H1 (cell line): ENCODE measurements at regions not wholly inside any gene's neighbourhood (a gene's known extent, or its start where the extent isn't known, plus 50 kb on each side); places are given as distances from the start of the nearest gene placed in this dataset.

Source experiments
- CTCF ChIA-PET: fragments of 300-600 bp; sonication (Branson Sonifier 250); formaldehyde crosslinking; loops from one replicate; lab custom pipeline; 2021; ENCODE audit not compliant: partially characterized antibody; lab: Charles Lee
- POLR2A ChIA-PET: fragments of 300-600 bp; sonication (Branson Sonifier 250); formaldehyde crosslinking; loops from one replicate; lab custom pipeline; 2021; ENCODE audit warnings: inconsistent platforms; ENCODE audit not compliant: partially characterized antibody; lab: Charles Lee
- DNase-seq, 2 experiments: peaks; one replicate each; pipeline versions ENCODE4 v3.0.0 to v3.0.0-alpha.2; 2010 to 2022; ENCODE audit warnings: low spot score in 2 of 2, low read depth in 1 of 2, mixed read lengths in 1 of 2
- FAIRE-seq: peaks from 2 replicates; lab custom pipeline; 2011; peaks lifted over from hg19 to GRCh38; lab: Jason Lieb, UNC
- H2AFZ ChIP-seq: 2 replicates; pipeline ENCODE4 v1.8.1; 2012; ENCODE audit warnings: low read length, inconsistent platforms
- H2AK5ac ChIP-seq: 2 replicates; pipeline ENCODE4 v1.6.1; 2013; ENCODE audit warnings: low read depth, low read length
- H2BK120ac ChIP-seq: replicated peaks from 2 replicates; pipeline ENCODE3; 2013; ENCODE audit warnings: low read depth, low read length, inconsistent platforms
- H2BK12ac ChIP-seq: 2 replicates; pipeline ENCODE4 v1.6.1; 2013; ENCODE audit warnings: low read depth, low read length
- H2BK15ac ChIP-seq: 2 replicates; pipeline ENCODE4 v1.6.1; 2013; ENCODE audit warnings: low read length
- H2BK20ac ChIP-seq: 2 replicates; pipeline ENCODE4 v1.6.1; 2013; ENCODE audit warnings: low read length
- H2BK5ac ChIP-seq: 2 replicates; pipeline ENCODE4 v1.6.1; 2013; ENCODE audit warnings: low read depth, low read length
- H3K14ac ChIP-seq: 2 replicates; pipeline ENCODE4 v1.6.1; 2013; ENCODE audit warnings: inconsistent platforms; ENCODE audit not compliant: insufficient read length
- H3K18ac ChIP-seq: 2 replicates; pipeline ENCODE4 v1.6.1; 2013; ENCODE audit warnings: low read length; ENCODE audit errors: extremely low read depth
- H3K23ac ChIP-seq: 2 replicates; pipeline ENCODE4 v1.6.1; 2013; ENCODE audit warnings: inconsistent platforms; ENCODE audit not compliant: insufficient read length
- H3K23me2 ChIP-seq: 2 replicates; pipeline ENCODE4 v1.6.1; 2013; ENCODE audit warnings: low read depth, low read length
- H3K27ac ChIP-seq: 2 replicates; pipeline ENCODE4 v1.6.1; 2011; ENCODE audit warnings: low read depth, low read length, inconsistent platforms
- H3K27me3 ChIP-seq, 4 experiments: replicated peaks in 1 of 4; 1 replicate in 1 of 4; 2 replicates in 3 of 4; pipeline versions ENCODE4 v1.6.1 to v1.8.1; 2011 to 2013; ENCODE audit warnings: low read length in 3 of 4, mild to moderate bottlenecking in 3 of 4, inconsistent platforms in 2 of 4, mixed read lengths in 2 of 4, moderate library complexity in 1 of 4; ENCODE audit not compliant: control insufficient read depth in 3 of 4, insufficient read depth in 3 of 4; ENCODE audit errors: extremely low read depth in 1 of 4
- H3K36me3 ChIP-seq, 4 experiments: 2 replicates each; pipeline versions ENCODE4 v1.6.1 to v1.8.1; 2011 to 2013; ENCODE audit warnings: mild to moderate bottlenecking in 4 of 4, low read length in 3 of 4, moderate library complexity in 2 of 4, control low read depth in 1 of 4, inconsistent platforms in 1 of 4; ENCODE audit not compliant: insufficient read depth in 4 of 4, control insufficient read depth in 2 of 4
- H3K4ac ChIP-seq: replicated peaks from 2 replicates; pipeline ENCODE3; 2013; ENCODE audit warnings: low read length, low read depth, mixed read lengths, inconsistent platforms; ENCODE audit not compliant: insufficient read length
- H3K4me1 ChIP-seq, 4 experiments: replicated peaks in 1 of 4; 1 replicate in 1 of 4; 2 replicates in 3 of 4; pipeline versions ENCODE4 v1.6.1 to v1.8.1; 2011 to 2013; ENCODE audit warnings: low read length in 3 of 4, inconsistent platforms in 2 of 4, mixed read lengths in 1 of 4; ENCODE audit not compliant: insufficient read depth in 4 of 4, control insufficient read depth in 3 of 4
- H3K4me2 ChIP-seq, 2 experiments: 2 replicates each; pipeline versions ENCODE4 v1.6.1 to v1.8.1; 2011 to 2013; ENCODE audit warnings: low read depth in 2 of 2, low read length in 2 of 2, control low read depth in 1 of 2, inconsistent platforms in 1 of 2, mild to moderate bottlenecking in 1 of 2; ENCODE audit not compliant: insufficient read depth in 1 of 2
- H3K4me3 ChIP-seq, 4 experiments: fragments of 200-600, 300-600 bp in 1 of 4; sonication (generic), shearing (Covaris generic), sonication (Bioruptor Twin) in 1 of 4; 2 replicates each; pipeline versions ENCODE4 v1.5.1 to v1.8.1; 2011 to 2016; ENCODE audit warnings: low read length in 4 of 4, low read depth in 3 of 4, control low read depth in 2 of 4, inconsistent platforms in 2 of 4, mild to moderate bottlenecking in 2 of 4, mixed read lengths in 1 of 4, moderate library complexity in 1 of 4; ENCODE audit not compliant: insufficient read depth in 2 of 4; ENCODE audit errors: extremely low read depth in 1 of 4
- H3K56ac ChIP-seq: replicated peaks from 2 replicates; pipeline ENCODE3; 2013; ENCODE audit warnings: low read depth, mild to moderate bottlenecking, mixed read lengths, low read length, inconsistent platforms; ENCODE audit not compliant: insufficient read length
- H3K79me1 ChIP-seq: 2 replicates; pipeline ENCODE4 v1.6.1; 2013; ENCODE audit warnings: low read depth, low read length, control low read depth
- H3K79me2 ChIP-seq, 2 experiments: 2 replicates each; pipeline versions ENCODE4 v1.6.1 to v1.8.1; 2012 to 2013; ENCODE audit warnings: low read length in 2 of 2, mild to moderate bottlenecking in 2 of 2, inconsistent platforms in 1 of 2; ENCODE audit not compliant: insufficient read depth in 2 of 2, control insufficient read depth in 1 of 2
- H3K9ac ChIP-seq, 4 experiments: replicated peaks in 1 of 4; 1 replicate in 1 of 4; 2 replicates in 3 of 4; pipeline versions ENCODE4 v1.6.1 to v1.8.1; 2011 to 2013; ENCODE audit warnings: low read depth in 3 of 4, low read length in 3 of 4, control low read depth in 2 of 4, mild to moderate bottlenecking in 2 of 4, moderate library complexity in 2 of 4, inconsistent platforms in 1 of 4; ENCODE audit errors: extremely low read depth in 1 of 4
- H3K9me3 ChIP-seq, 2 experiments: 2 replicates each; pipeline versions ENCODE4 v1.6.1 to v1.8.1; 2012 to 2013; ENCODE audit warnings: mild to moderate bottlenecking in 2 of 2, moderate library complexity in 2 of 2, control low read depth in 1 of 2, inconsistent platforms in 1 of 2, low read depth in 1 of 2, low read length in 1 of 2, mixed read lengths in 1 of 2; ENCODE audit not compliant: insufficient read depth in 2 of 2
- H4K20me1 ChIP-seq, 2 experiments: replicated peaks in 1 of 2; 2 replicates each; pipeline versions ENCODE3 to v1.8.1; 2011 to 2013; ENCODE audit warnings: inconsistent platforms in 2 of 2, low read length in 2 of 2, mild to moderate bottlenecking in 1 of 2; ENCODE audit not compliant: insufficient read depth in 2 of 2, control insufficient read depth in 1 of 2
- H4K5ac ChIP-seq: 2 replicates; pipeline ENCODE4 v1.6.1; 2013; ENCODE audit warnings: low read length, low read depth, mixed read lengths, inconsistent platforms; ENCODE audit not compliant: insufficient read length
- H4K8ac ChIP-seq: 2 replicates; pipeline ENCODE4 v1.8.0; 2013; ENCODE audit warnings: mild to moderate bottlenecking, moderate library complexity, low read length, inconsistent platforms; ENCODE audit not compliant: insufficient read depth; ENCODE audit errors: extremely low read depth
- H4K91ac ChIP-seq: replicated peaks from 2 replicates; pipeline ENCODE3; 2013; ENCODE audit warnings: low read length, mixed read lengths, inconsistent platforms; ENCODE audit not compliant: insufficient read length
- ASH2L ChIP-seq: fragments of 200-600, 300-600 bp; sonication (generic); IDR thresholded peaks from one replicate; pipeline ENCODE4 v1.7.1; 2017; ENCODE audit warnings: low read length
- CBX8 ChIP-seq: fragments of 300-800, 300-1000 bp; sonication (generic); IDR thresholded peaks from 2 replicates; pipeline ENCODE4 v1.7.1; 2016; ENCODE audit warnings: low read depth, low read length, borderline replicate concordance
- MAFK ChIP-seq: IDR thresholded peaks from 2 replicates; pipeline ENCODE4 v1.6.1; 2012; ENCODE audit warnings: low read depth, mild to moderate bottlenecking, improper control_type of control experiment, low read length
- POU5F1 ChIP-seq: IDR thresholded peaks from 2 replicates; pipeline ENCODE4 v1.6.1; 2011; ENCODE audit warnings: low read depth, mild to moderate bottlenecking, low read length, moderate library complexity
- SRF ChIP-seq: IDR thresholded peaks from 2 replicates; pipeline ENCODE4 v1.6.1; 2011; ENCODE audit warnings: mild to moderate bottlenecking, low read depth, low read length, moderate library complexity
- USF2 ChIP-seq: IDR thresholded peaks from 2 replicates; pipeline ENCODE4 v1.6.1; 2011; ENCODE audit warnings: low read length, improper control_type of control experiment
- ZNF274 ChIP-seq: IDR thresholded peaks from 2 replicates; pipeline ENCODE4 v1.7.0; 2012; ENCODE audit warnings: low read length, borderline replicate concordance; ENCODE audit errors: extremely low read depth
- WGBS, 2 experiments: shearing (Covaris generic) in 1 of 2; methylation state at CpG; one replicate each; pipeline versions ENCODE4 v1.1.6 to v1.1.7; 2013 to 2015; ENCODE audit warnings: low lambda C conversion rate in 2 of 2, mixed read lengths in 2 of 2, inconsistent platforms in 1 of 2, low coverage in 1 of 2, missing lambda C conversion rate in 1 of 2; ENCODE audit not compliant: insufficient replicate concordance in 2 of 2, insufficient coverage in 1 of 2, insufficient read length in 1 of 2; ENCODE audit errors: extremely low coverage in 1 of 2, missing lambda C conversion rate in 1 of 2; 5-methylcytosine and 5-hydroxymethylcytosine counted together

- no peak overlapping the region for H3K9ac ChIP-seq
- no peak overlapping the region for H3K14ac ChIP-seq
- 100% methylated on average over 1 of the region's 1 CpG; no CpG with 5 or more reads in 1 of the 2 experiments for WGBS, 2 experiments
- FAIRE-seq: no peak
- no peak overlapping the region for H3K4me3 ChIP-seq
- no peak overlapping the region for H4K8ac ChIP-seq
- H3K4ac ChIP-seq: no peak overlapping the region
- no peak overlapping the region for H4K5ac ChIP-seq
- H3K56ac ChIP-seq: no peak overlapping the region
- H2BK5ac ChIP-seq: no peak overlapping the region
- H2AK5ac ChIP-seq: no peak overlapping the region
- no peak overlapping the region for H2BK12ac ChIP-seq
- H4K91ac ChIP-seq: no peak overlapping the region
- H2BK120ac ChIP-seq: no peak overlapping the region
- ChIA-PET CTCF (no interaction called here), POLR2A (no interaction called here)
- H3K27me3 ChIP-seq: no peaks in the 10 kb centered on the region
- H4K20me1 ChIP-seq: no peaks in the 10 kb centered on the region
- no peak overlapping the region for H2BK20ac ChIP-seq
- no peak for DNase-seq
- H3K79me1 ChIP-seq: no peaks in the 10 kb centered on the region
- no peak overlapping the region for H3K18ac ChIP-seq
- H3K79me2 ChIP-seq: no peaks in the 10 kb centered on the region
- H3K36me3 ChIP-seq: no peaks in the 10 kb centered on the region
- no peak overlapping the region for H2BK15ac ChIP-seq
- H3K23me2 ChIP-seq: no peaks in the 10 kb centered on the region
- H3K4me2 ChIP-seq: no peak overlapping the region
- H3K27ac ChIP-seq: no peak overlapping the region
- no peaks in the 10 kb centered on the region for H3K9me3 ChIP-seq
- no peak overlapping the region for H3K23ac ChIP-seq
- H3K4me1 ChIP-seq: peaks cover under 1 to 5% (median 3%) of the 10 kb centered on the region in 4 experiments; a peak in 4 of 7 replicates
- H2AFZ ChIP-seq: no peak overlapping the region
- TF ChIP-seq ZNF274 (no peak), POU5F1 (no peak), CBX8 (no peak), MAFK (no peak), ASH2L (no peak), USF2 (no peak), SRF (no peak)
These were observed 694.9 kb upstream of the KLHL29 start for GRCh38 chr2:22690096-22690495.
